ENCODE measurements at regions not wholly inside any gene's neighbourhood (a gene's known extent, or its start where the extent isn't known, plus 50 kb on each side); places are given as distances from the start of the nearest gene placed in this dataset.
"Not testable (repeated sequence)": the region's sequence is repeated elsewhere in the genome, so short reads cannot be mapped to it uniquely, and the experiment has no call there.

GRCh38 chr10:8334631-8335030, 280.1 kb downstream of the GATA3 start:
- Mint-ChIP-seq H3K4me3 (no peak overlapping the region), H3K4me1 (peaks cover 31% of the 10 kb centered on the region), H3K36me3 (peaks cover 2% of the 10 kb centered on the region), H3K27ac (no peak overlapping the region), H3K27me3 (peaks cover 4% of the 10 kb centered on the region), H3K9me3 (peaks cover 2% of the 10 kb centered on the region)
- ATAC-seq (ENCODE audit: low read depth) = no peak
- POLR2A ChIA-PET = no interaction called here
- no peak for DNase-seq

DNA sequence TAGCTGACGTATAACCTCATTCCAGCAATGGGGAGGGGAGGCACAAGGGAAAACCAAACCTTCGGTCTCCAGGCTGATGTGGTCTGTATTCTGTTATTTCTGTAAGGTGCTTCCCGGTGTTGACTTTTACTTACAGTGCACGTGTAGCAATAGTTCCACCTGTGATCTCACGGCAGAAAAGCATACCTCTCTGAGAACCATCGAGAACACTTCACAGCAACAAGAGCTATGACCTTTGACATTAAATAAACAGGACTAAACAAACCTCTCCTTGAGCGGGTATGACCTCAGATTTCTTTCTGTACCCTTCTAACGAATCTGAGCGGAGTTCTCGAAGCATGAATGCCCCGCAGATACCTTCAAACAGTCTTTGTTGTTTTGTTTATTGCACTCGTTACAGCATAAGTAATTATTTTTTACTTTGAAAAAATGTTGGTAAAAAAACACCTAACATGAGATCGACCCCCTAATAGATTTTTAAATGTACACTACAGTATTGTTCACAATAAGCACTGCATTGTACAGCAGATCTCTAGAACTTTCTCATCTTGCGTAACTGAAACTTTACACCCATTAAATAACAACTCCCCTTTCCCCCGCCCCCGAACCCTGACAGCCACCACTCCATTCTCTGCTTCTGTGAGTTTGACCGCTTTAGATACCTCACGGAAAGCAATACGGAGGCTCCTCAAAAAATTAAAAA, 282.3 kb downstream of the GATA3 start:
- no peak overlapping the region for H3K4me3 Mint-ChIP-seq
- peaks cover 7% of the 10 kb centered on the region for H3K27me3 Mint-ChIP-seq
- peaks cover 10% of the 10 kb centered on the region for H3K36me3 Mint-ChIP-seq
- POLR2A ChIA-PET = no interaction called here
- H3K27ac Mint-ChIP-seq = no peak overlapping the region
- DNase-seq (no peak), ATAC-seq (ENCODE audit: low read depth) (no peak)
- peaks cover 12% of the 10 kb centered on the region for H3K4me1 Mint-ChIP-seq
- peaks cover 8% of the 10 kb centered on the region for H3K9me3 Mint-ChIP-seq

DNA sequence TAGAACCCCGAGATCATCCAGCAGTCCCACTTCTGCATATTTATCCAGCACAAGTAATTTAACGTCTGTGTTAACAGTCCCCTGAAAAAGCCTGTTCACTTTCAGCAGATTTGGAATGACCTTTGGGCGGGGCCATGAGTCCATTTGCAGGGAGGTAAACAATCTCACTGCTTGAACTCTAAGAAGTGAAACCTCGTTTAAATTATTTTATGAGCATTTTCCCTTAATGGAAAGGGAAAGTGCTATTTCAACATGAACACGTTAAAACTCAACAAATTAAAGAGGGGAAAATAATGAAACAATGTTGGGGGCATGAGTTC, 282.8 kb downstream of the GATA3 start:
- Mint-ChIP-seq H3K4me3 (no peak overlapping the region), H3K27ac (no peak overlapping the region)
- POLR2A ChIA-PET = no interaction called here

DNA sequence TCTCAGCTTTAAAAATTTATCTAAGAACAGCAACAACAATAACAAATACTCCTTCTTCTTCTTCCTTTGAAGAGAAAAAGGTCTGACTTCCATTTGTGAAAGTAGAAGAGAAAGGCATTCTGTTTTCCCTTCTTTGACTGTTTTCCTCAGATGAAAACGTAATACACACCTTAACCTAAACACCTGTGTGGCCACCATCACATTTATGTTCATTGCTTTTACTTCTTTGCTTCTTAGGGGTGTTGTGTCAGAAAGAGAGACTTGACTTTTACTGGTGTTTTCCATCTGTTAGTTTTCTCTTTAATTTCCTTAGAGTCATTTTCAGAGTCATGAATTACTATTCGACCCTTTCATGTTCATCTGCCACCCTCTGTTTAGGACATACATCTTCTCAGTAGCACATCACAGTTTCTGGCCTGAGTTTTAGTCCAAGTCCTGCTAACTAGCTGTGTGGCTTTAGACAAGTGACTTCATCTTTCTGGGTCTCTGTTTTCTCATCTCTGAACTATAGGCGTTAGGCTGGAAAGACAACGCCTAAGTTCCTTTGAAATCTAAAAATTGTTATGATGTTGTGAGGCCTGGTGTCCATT, 283.8 kb downstream of the GATA3 start:
- Mint-ChIP-seq H3K36me3 (peaks cover 12% of the 10 kb centered on the region), H3K9me3 (peaks cover 8% of the 10 kb centered on the region), H3K4me1 (peaks cover 5% of the 10 kb centered on the region), H3K27me3 (peaks cover 7% of the 10 kb centered on the region), H3K27ac (no peak overlapping the region), H3K4me3 (no peak overlapping the region)
- POLR2A ChIA-PET = no interaction called here
- DNase-seq (no peak), ATAC-seq (ENCODE audit: low read depth) (no peak)

More for the DNA sequence above, 282.8 kb downstream of the GATA3 start:
- no peak for ATAC-seq (ENCODE audit: low read depth)
- Mint-ChIP-seq H3K9me3 (peaks cover 8% of the 10 kb centered on the region), H3K36me3 (peaks cover 10% of the 10 kb centered on the region), H3K27me3 (peaks cover 7% of the 10 kb centered on the region), H3K4me1 (peaks cover 8% of the 10 kb centered on the region)
- DNase-seq = no peak

- ATAC-seq (ENCODE audit: low read depth) (no peak), DNase-seq (no peak)
- POLR2A ChIA-PET = no interaction called here
- Mint-ChIP-seq H3K36me3 (peaks cover 18% of the 10 kb centered on the region), H3K27me3 (peaks cover 12% of the 10 kb centered on the region), H3K4me3 (no peak overlapping the region), H3K4me1 (no peaks in the 10 kb centered on the region), H3K9me3 (peaks cover 13% of the 10 kb centered on the region), H3K27ac (no peak overlapping the region)
Measured at GRCh38 chr10:8344756-8345155, 290.3 kb downstream of the GATA3 start.

GRCh38 chr10:8346861-8347260, 292.4 kb downstream of the GATA3 start:
- H3K36me3 Mint-ChIP-seq = peaks cover 8% of the 10 kb centered on the region
- DNase-seq (no peak), ATAC-seq (ENCODE audit: low read depth) (no peak)
- no peaks in the 10 kb centered on the region for H3K4me1 Mint-ChIP-seq
- peaks cover 5% of the 10 kb centered on the region for H3K9me3 Mint-ChIP-seq
- no peak overlapping the region for H3K27ac Mint-ChIP-seq
- H3K4me3 Mint-ChIP-seq = no peak overlapping the region
- peaks cover 8% of the 10 kb centered on the region for H3K27me3 Mint-ChIP-seq
- POLR2A ChIA-PET = no interaction called here

GRCh38 chr10:8347614-8348013, 293.1 kb downstream of the GATA3 start:
- H3K9me3 Mint-ChIP-seq; ATAC-seq (ENCODE audit: low read depth); H3K36me3 Mint-ChIP-seq; DNase-seq; H3K4me3 Mint-ChIP-seq; H3K4me1 Mint-ChIP-seq; POLR2A ChIA-PET; H3K27me3 Mint-ChIP-seq; H3K27ac Mint-ChIP-seq: not testable (repeated sequence)

- Mint-ChIP-seq H3K27ac (no peak overlapping the region), H3K4me3 (no peak overlapping the region), H3K4me1 (no peaks in the 10 kb centered on the region), H3K27me3 (peaks cover 8% of the 10 kb centered on the region), H3K36me3 (peaks cover 2% of the 10 kb centered on the region), H3K9me3 (no peaks in the 10 kb centered on the region)
- DNase-seq (no peak), ATAC-seq (ENCODE audit: low read depth) (no peak)
- POLR2A ChIA-PET = no interaction called here
Measured at GRCh38 chr10:8349610-8350249, 295.2 kb downstream of the GATA3 start.

- no peaks in the 10 kb centered on the region for H3K4me1 Mint-ChIP-seq
- peaks cover 2% of the 10 kb centered on the region for H3K36me3 Mint-ChIP-seq
- POLR2A ChIA-PET = no interaction called here
- H3K27me3 Mint-ChIP-seq = peaks cover 12% of the 10 kb centered on the region
- H3K27ac Mint-ChIP-seq = no peak overlapping the region
- no peak overlapping the region for H3K4me3 Mint-ChIP-seq
- DNase-seq (no peak), ATAC-seq (ENCODE audit: low read depth) (no peak)
- no peaks in the 10 kb centered on the region for H3K9me3 Mint-ChIP-seq
Measured at GRCh38 chr10:8350250-8350967, 295.9 kb downstream of the GATA3 start.

DNA sequence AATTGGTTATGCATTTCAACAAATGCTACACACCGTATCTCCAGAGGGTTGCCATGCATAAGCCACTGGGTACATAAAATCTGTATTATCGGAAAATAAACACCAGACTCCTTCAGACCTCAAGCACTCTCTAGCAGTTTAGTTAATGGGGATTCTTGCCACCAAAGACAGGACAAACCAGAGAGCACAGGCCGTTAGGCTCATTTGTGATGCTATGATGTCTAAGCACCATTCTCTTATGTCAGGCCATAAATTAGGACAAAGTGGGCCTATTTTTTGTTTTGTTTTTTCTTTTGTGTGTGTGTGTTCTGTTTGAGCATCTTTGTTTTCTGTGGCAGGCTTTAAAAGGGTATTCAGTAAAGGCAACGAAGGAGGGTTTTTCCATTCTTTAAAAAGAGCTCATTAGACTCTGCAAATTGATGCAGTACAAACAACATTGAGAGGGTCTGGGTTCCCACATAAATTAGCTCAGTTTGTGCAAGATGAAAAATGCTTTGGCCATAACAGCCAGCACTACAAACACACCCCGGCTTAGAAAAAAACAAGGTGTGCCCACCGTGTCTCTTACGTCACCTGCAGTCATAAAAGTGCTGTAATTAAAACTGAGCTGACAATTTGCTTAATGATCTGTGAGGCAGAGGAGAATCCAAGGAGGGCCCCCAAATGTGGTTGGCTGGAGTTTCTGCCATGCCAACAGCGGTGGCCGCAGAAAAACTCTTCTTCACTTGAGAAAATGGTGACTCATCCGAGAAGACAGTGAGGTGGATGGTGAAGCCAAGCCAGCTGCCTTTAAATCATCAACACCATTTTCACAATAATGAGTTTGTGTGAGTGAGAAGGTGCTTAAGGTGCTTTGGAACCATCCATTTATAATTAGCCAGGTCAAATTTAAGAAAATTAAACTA, 297.9 kb downstream of the GATA3 start:
- peaks cover 2% of the 10 kb centered on the region for H3K36me3 Mint-ChIP-seq
- peaks cover 21% of the 10 kb centered on the region for H3K27me3 Mint-ChIP-seq
- H3K27ac Mint-ChIP-seq = no peak overlapping the region
- H3K4me3 Mint-ChIP-seq = no peak overlapping the region
- H3K9me3 Mint-ChIP-seq = no peaks in the 10 kb centered on the region
- DNase-seq (no peak), ATAC-seq (ENCODE audit: low read depth) (no peak)
- POLR2A ChIA-PET = no interaction called here
- peaks cover 1% of the 10 kb centered on the region for H3K4me1 Mint-ChIP-seq

GRCh38 chr10:8356283-8356682, 301.8 kb downstream of the GATA3 start:
- no peak overlapping the region for H3K4me3 Mint-ChIP-seq
- no peak for DNase-seq
- H3K27ac Mint-ChIP-seq = no peak overlapping the region
- ATAC-seq (ENCODE audit: low read depth) = no peak
- POLR2A ChIA-PET = no interaction called here
- peaks cover 7% of the 10 kb centered on the region for H3K36me3 Mint-ChIP-seq
- H3K4me1 Mint-ChIP-seq = peaks cover 8% of the 10 kb centered on the region
- H3K9me3 Mint-ChIP-seq = peaks cover 5% of the 10 kb centered on the region
- H3K27me3 Mint-ChIP-seq = peaks cover 15% of the 10 kb centered on the region

DNA sequence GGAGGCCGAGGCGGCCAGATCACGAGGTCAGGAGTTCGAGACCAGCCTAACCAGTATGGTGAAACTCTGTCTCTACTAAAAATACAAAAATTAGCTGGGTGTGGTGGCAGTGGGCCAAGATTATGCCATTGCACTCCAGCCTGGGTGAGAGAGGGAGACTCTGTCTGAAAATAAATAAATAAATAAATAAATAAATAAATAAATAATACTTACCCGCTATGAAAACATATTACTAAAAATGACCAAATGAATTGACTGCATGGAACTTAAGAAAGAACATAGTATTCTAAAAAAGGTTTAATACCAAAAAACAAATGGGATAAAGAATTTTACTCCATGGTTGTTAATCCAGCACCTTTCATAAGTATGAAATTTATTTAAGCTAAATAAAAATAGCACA, 305.0 kb downstream of the GATA3 start:
- Mint-ChIP-seq H3K4me3 (no peak overlapping the region), H3K27me3 (peaks cover 15% of the 10 kb centered on the region), H3K9me3 (peaks cover 5% of the 10 kb centered on the region), H3K4me1 (peaks cover 26% of the 10 kb centered on the region), H3K36me3 (peaks cover 14% of the 10 kb centered on the region), H3K27ac (no peak overlapping the region)
- ATAC-seq (ENCODE audit: low read depth) = no peak
- POLR2A ChIA-PET = interaction anchor here (1.0 kb wide), 1 partner anchor 305 kb away, joined by 6 read pairs; the partner anchor contains the start of gene GATA3
- DNase-seq = no peak

GRCh38 chr10:8360365-8360764, 305.9 kb downstream of the GATA3 start:
- POLR2A ChIA-PET = no interaction called here
- DNase-seq = no peak
- Mint-ChIP-seq H3K36me3 (peaks cover 14% of the 10 kb centered on the region), H3K27me3 (peaks cover 11% of the 10 kb centered on the region), H3K27ac (no peak overlapping the region), H3K4me1 (peaks cover 26% of the 10 kb centered on the region), H3K4me3 (no peak overlapping the region), H3K9me3 (peaks cover 5% of the 10 kb centered on the region)
- no peak for ATAC-seq (ENCODE audit: low read depth)

All from activated naive CD8-positive, alpha-beta T cell treated with anti-CD3 and anti-CD28 coated beads, Interleukin-2, amount 10 ng/mL, durations not matched to agents 7 days and 5 days (primary cell).